Trophoblast cell (in vitro differentiated cells and primary cell): ENCODE measurements at regions not wholly inside any gene's neighbourhood (a gene's known extent, or its start where the extent isn't known, plus 50 kb on each side); places are given as distances from the start of the nearest gene placed in this dataset.
"Not testable (repeated sequence)": the region's sequence is repeated elsewhere in the genome, so short reads cannot be mapped to it uniquely, and the experiment has no call there.

ENCODE experiments used
- DNase-seq, 2 donors: peaks; one replicate each; pipeline ENCODE4 v3.0.0-alpha.2; 2016
- H2AFZ ChIP-seq: 2 replicates; pipeline ENCODE4 v1.6.1; 2013; ENCODE audit warnings: low read length, moderate library complexity, mild to moderate bottlenecking; ENCODE audit not compliant: insufficient read depth, poor library complexity
- H2AK5ac ChIP-seq: 2 replicates; pipeline ENCODE4 v1.6.1; 2013; ENCODE audit warnings: mild to moderate bottlenecking, low read length
- H2BK120ac ChIP-seq: 2 replicates; pipeline ENCODE4 v1.6.1; 2013; ENCODE audit warnings: low read length, mild to moderate bottlenecking, moderate library complexity; ENCODE audit not compliant: insufficient read depth, poor library complexity
- H2BK12ac ChIP-seq: 2 replicates; pipeline ENCODE4 v1.6.1; 2013; ENCODE audit warnings: mild to moderate bottlenecking, low read length, moderate library complexity
- H2BK5ac ChIP-seq: 2 replicates; pipeline ENCODE4 v1.6.1; 2013; ENCODE audit warnings: low read length, low read depth, moderate library complexity, mild to moderate bottlenecking; ENCODE audit not compliant: poor library complexity
- H3K14ac ChIP-seq: 2 replicates; pipeline ENCODE4 v1.6.1; 2013; ENCODE audit warnings: mild to moderate bottlenecking, low read length
- H3K18ac ChIP-seq: 2 replicates; pipeline ENCODE4 v1.6.1; 2013; ENCODE audit warnings: mild to moderate bottlenecking, low read length
- H3K23ac ChIP-seq: 2 replicates; pipeline ENCODE4 v1.6.1; 2013; ENCODE audit warnings: low read length
- H3K27ac ChIP-seq: 2 replicates; pipeline ENCODE4 v1.5.1; 2013; ENCODE audit warnings: low read depth, mild to moderate bottlenecking, inconsistent platforms, low read length, moderate library complexity
- H3K27me3 ChIP-seq: 2 replicates; pipeline ENCODE4 v1.6.1; 2013; ENCODE audit warnings: inconsistent platforms, mild to moderate bottlenecking, low read length, moderate library complexity; ENCODE audit not compliant: insufficient read depth
- H3K36me3 ChIP-seq, 2 experiments: 1 replicate in 1 of 2; 2 replicates in 1 of 2; pipeline ENCODE4 v1.6.1; 2013; ENCODE audit warnings: low read length in 2 of 2, mild to moderate bottlenecking in 2 of 2, moderate library complexity in 1 of 2; ENCODE audit not compliant: insufficient read depth in 2 of 2, control insufficient read depth in 1 of 2
- H3K4ac ChIP-seq: 2 replicates; pipeline ENCODE4 v1.6.1; 2013; ENCODE audit warnings: low read depth, mild to moderate bottlenecking, low read length, moderate library complexity
- H3K4me1 ChIP-seq, 2 experiments: 1 replicate in 1 of 2; 2 replicates in 1 of 2; pipeline ENCODE4 v1.6.1; 2013; ENCODE audit warnings: low read length in 2 of 2, mild to moderate bottlenecking in 2 of 2, moderate library complexity in 1 of 2; ENCODE audit not compliant: insufficient read depth in 2 of 2, control insufficient read depth in 1 of 2
- H3K4me2 ChIP-seq: 2 replicates; pipeline ENCODE4 v1.6.1; 2013; ENCODE audit warnings: inconsistent platforms, mild to moderate bottlenecking, low read length, moderate library complexity
- H3K4me3 ChIP-seq: 2 replicates; pipeline ENCODE4 v1.5.1; 2013; ENCODE audit warnings: mild to moderate bottlenecking, low read depth, low read length, inconsistent platforms
- H3K79me1 ChIP-seq: one replicate; pipeline ENCODE4 v1.6.1; 2013; ENCODE audit warnings: low read length
- H3K79me2 ChIP-seq: 2 replicates; pipeline ENCODE4 v1.6.1; 2013; ENCODE audit warnings: low read length, mild to moderate bottlenecking; ENCODE audit not compliant: control insufficient read depth, insufficient read depth, poor library complexity
- H3K9ac ChIP-seq: 2 replicates; pipeline ENCODE4 v1.6.1; 2013; ENCODE audit warnings: mild to moderate bottlenecking, low read length
- H3K9me3 ChIP-seq: 2 replicates; pipeline ENCODE4 v1.6.1; 2013; ENCODE audit warnings: low read depth, mild to moderate bottlenecking, control low read depth, inconsistent platforms, low read length; ENCODE audit not compliant: insufficient read depth
- H4K12ac ChIP-seq: 2 replicates; pipeline ENCODE4 v1.6.1; 2013; ENCODE audit warnings: low read depth, mild to moderate bottlenecking, low read length, moderate library complexity
- H4K8ac ChIP-seq: 2 replicates; pipeline ENCODE4 v1.6.1; 2013; ENCODE audit warnings: low read depth, mild to moderate bottlenecking, low read length, moderate library complexity
- H4K91ac ChIP-seq: one replicate; pipeline ENCODE4 v1.6.1; 2013; ENCODE audit warnings: low read depth, mild to moderate bottlenecking, low read length, moderate library complexity
- WGBS: extraction: QIAGEN DNeasy Blood & Tissue Kit; methylation state at CpG from one replicate; pipeline ENCODE4 v1.1.7; 2013; ENCODE audit warnings: missing lambda C conversion rate; ENCODE audit not compliant: insufficient read length, insufficient coverage; ENCODE audit errors: extremely low coverage; 5-methylcytosine and 5-hydroxymethylcytosine counted together

DNA sequence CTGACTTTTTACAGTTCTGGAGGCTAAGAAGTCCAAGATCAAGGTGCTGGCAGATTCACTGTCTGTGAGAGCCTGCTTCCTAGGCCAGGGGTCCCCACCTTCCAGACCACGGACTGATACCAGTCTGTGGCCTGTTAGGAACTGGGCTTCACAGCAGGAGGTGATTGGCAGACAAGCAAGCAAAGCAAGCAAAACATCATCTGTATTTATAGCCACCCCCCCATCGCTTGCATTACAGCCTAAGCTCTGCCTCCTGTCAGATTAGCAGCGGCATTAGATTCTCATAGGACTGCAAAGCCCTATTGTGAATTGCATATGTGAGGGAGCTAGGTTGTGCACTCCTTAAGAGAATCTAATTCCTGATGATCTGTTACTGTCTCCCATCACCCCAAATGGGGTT is 194.7 kb upstream of the THRB start:
- Histone ChIP-seq H3K9me3 (no peaks in the 10 kb centered on the region), H3K14ac (peak overlapping the region; percentile 6), H3K9ac (no peak overlapping the region), H2AFZ (no peak overlapping the region), H3K79me1 (peaks cover 10% of the 10 kb centered on the region), H3K23ac (no peak overlapping the region), H2BK120ac (peak overlapping the region; percentile 4), H2BK12ac (peak overlapping the region; percentile 19), H4K8ac (no peak overlapping the region), H3K4me2 (no peak overlapping the region), H2BK5ac (no peak overlapping the region), H4K12ac (no peak overlapping the region), H3K18ac (no peak overlapping the region), H3K79me2 (no peaks in the 10 kb centered on the region), H3K27ac (no peak overlapping the region), H4K91ac (peak overlapping the region; percentile 1), H3K4ac (no peak overlapping the region), H3K27me3 (no peaks in the 10 kb centered on the region), H2AK5ac (no peak overlapping the region), H3K4me3 (no peak overlapping the region), H3K4me1 (peaks cover 5 to 9% of the 10 kb centered on the region in 2 experiments), H3K36me3 (no peaks in the 10 kb centered on the region)
- no CpG with 5 or more reads among the region's 3 CpGs for WGBS
- DNase-seq, result no peak

DNA sequence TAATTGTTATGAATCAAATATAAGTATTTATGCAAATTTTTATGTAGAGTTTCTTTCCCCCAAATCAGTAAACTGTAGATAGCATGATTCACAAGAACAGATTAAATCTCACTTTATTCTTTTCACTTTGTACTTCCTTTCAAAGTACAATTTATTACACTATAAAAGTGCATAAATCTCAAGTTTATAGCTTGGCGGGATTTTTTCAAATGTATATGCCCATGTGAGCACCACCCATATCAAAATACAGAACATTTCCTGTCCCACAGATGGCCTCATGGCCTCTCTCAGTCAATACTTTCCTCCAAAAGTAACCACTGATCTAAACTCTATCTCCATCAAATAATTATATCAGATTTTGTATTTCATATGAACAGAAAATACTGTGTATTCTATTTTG is 196.1 kb upstream of the THRB start:
- Histone ChIP-seq H3K4me1 (peaks cover 0 to 4% of the 10 kb centered on the region in 2 experiments), H2BK12ac (no peak overlapping the region), H3K4ac (no peak overlapping the region), H3K4me3 (no peak overlapping the region), H3K9ac (no peak overlapping the region), H2BK120ac (no peak overlapping the region), H3K23ac (no peak overlapping the region), H4K12ac (no peak overlapping the region), H4K91ac (no peak overlapping the region), H2AK5ac (no peak overlapping the region), H3K36me3 (no peaks in the 10 kb centered on the region), H2AFZ (no peak overlapping the region), H3K79me1 (peaks cover 7% of the 10 kb centered on the region), H3K14ac (no peak overlapping the region), H3K4me2 (no peak overlapping the region), H2BK5ac (no peak overlapping the region), H3K18ac (no peak overlapping the region), H3K79me2 (no peaks in the 10 kb centered on the region), H3K27ac (no peak overlapping the region), H3K9me3 (no peaks in the 10 kb centered on the region), H3K27me3 (no peaks in the 10 kb centered on the region), H4K8ac (no peak overlapping the region)
- WGBS, result no CpG with 5 or more reads among the region's 1 CpG
- DNase-seq, result no peak

DNA sequence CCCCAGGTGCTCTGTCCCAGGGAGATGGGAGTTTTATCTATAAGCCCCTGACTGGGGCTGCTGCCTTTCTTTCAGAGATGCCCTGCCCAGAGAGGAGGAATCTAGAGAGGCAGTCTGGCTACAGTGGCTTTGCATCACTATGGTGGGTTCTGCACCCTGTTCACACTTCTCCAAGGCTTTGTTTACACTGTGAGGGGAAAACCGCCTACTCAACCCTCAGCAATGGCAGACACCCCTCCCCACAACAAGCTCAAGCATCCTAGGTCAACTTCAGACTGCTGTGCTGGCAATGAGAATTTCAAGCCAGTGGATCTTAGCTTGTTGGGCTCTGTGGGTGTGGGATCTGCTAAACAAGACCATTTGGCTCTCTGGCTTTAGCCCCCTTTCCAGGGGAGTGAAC is 204.4 kb upstream of the THRB start:
- H3K14ac ChIP-seq, H2BK12ac ChIP-seq, H4K12ac ChIP-seq, H3K79me2 ChIP-seq, DNase-seq, H2BK120ac ChIP-seq, H2BK5ac ChIP-seq, H3K79me1 ChIP-seq, H3K18ac ChIP-seq, H3K4me2 ChIP-seq, H3K9ac ChIP-seq, H2AK5ac ChIP-seq, H3K9me3 ChIP-seq, H3K23ac ChIP-seq, H2AFZ ChIP-seq, H3K4me3 ChIP-seq, H4K8ac ChIP-seq, H3K4me1 ChIP-seq, H3K36me3 ChIP-seq, H3K4ac ChIP-seq, H3K27ac ChIP-seq, H4K91ac ChIP-seq, H3K27me3 ChIP-seq: not testable (repeated sequence)
- no CpG with 5 or more reads among the region's 1 CpG for WGBS

DNA sequence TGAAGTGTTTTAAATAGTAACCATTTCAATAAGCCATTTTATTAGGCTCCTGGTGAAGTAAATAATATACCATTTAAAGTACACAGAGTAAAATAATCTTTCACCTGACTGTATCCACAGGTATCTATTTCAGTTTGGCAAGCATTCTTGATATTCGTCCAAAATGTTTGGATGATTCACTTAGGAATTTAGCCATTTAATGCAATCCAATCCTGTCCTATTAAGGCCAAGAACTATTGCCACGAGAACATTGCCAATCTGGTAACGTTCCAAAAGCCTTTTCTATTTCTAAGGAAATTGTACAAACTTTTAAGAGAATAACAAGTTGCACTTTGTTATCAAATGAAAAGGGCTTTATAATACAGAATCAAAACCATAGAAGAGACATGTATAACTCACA is 209.8 kb upstream of the THRB start:
- Histone ChIP-seq H3K79me1 (no peaks in the 10 kb centered on the region), H3K27me3 (no peaks in the 10 kb centered on the region), H3K14ac (no peak overlapping the region), H4K12ac (no peak overlapping the region), H3K27ac (no peak overlapping the region), H4K8ac (no peak overlapping the region), H2AK5ac (no peak overlapping the region), H2BK12ac (no peak overlapping the region), H3K18ac (no peak overlapping the region), H3K4me2 (no peak overlapping the region), H3K36me3 (no peaks in the 10 kb centered on the region), H3K9me3 (no peaks in the 10 kb centered on the region), H2AFZ (no peak overlapping the region), H2BK5ac (no peak overlapping the region), H3K4ac (no peak overlapping the region), H3K4me1 (peaks cover 0 to 2% of the 10 kb centered on the region in 2 experiments), H3K9ac (no peak overlapping the region), H3K4me3 (no peak overlapping the region), H4K91ac (no peak overlapping the region), H3K79me2 (no peaks in the 10 kb centered on the region), H3K23ac (no peak overlapping the region), H2BK120ac (no peak overlapping the region)
- peak in 1 of 2 donors; percentile 36 for DNase-seq
- no CpG with 5 or more reads among the region's 3 CpGs for WGBS
